ENCODE measurements at regions not wholly inside any gene's neighbourhood (a gene's known extent, or its start where the extent isn't known, plus 50 kb on each side); places are given as distances from the start of the nearest gene placed in this dataset.

DNA sequence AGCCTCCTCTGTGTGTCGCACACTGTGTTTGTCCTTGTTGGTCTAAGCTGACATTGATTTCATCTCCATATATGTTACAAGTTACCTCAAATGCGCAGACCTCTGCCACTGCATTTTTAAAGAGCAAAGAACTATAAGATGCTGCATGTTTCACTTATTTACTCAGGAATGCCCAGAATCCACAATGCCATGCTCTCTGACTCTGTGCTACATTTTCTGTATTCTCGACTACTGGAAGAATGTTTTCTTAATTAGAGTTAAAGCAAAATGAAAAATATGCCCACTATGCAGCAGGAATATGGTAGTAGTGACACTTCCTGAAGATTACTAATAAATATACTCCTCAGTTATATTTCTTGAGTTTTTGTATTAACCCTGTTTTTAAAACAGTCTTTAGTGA, 296.4 kb downstream of the HACE1 start:
- TF ChIP-seq ZNF274 (IDR thresholded peaks at IDR 0.05; ENCODE audit: low read depth, low read length) (no peak), YY1 (IDR thresholded peaks at IDR 0.05; ENCODE audit: insufficient read depth, insufficient read length) (no peak)
